ENCODE measurements at regions not wholly inside any gene's neighbourhood (a gene's known extent, or its start where the extent isn't known, plus 50 kb on each side); places are given as distances from the start of the nearest gene placed in this dataset.

- intact Hi-C loops (cut with DNase I; ENCODE audit: low total_unique reads), result no loop called here
- H3K9me3 ChIP-seq, result no peaks in the 10 kb centered on the region
- WGBS, 2 donors, result 24 to 25% methylated on average over 1 of the region's 1 CpG
- no peak for DNase-seq
- no peaks in the 10 kb centered on the region for H3K36me3 ChIP-seq (ENCODE audit: low read depth, missing control alignments)
- no peaks in the 10 kb centered on the region for H3K27me3 ChIP-seq
- no peaks in the 10 kb centered on the region for H3K4me1 ChIP-seq
- H3K27ac ChIP-seq, result no peak overlapping the region
- no peak overlapping the region for H3K4me3 ChIP-seq
- TF ChIP-seq POLR2A (IDR thresholded peaks at IDR 0.05) (no peak), CTCF (IDR thresholded peaks at IDR 0.05) (no peak)
Observed at GRCh38 chr4:178781779-178782178, 1339.5 kb upstream of the AGA start.

- intact Hi-C loops (cut with DNase I; ENCODE audit: low total_unique reads), result no loop called here
- Histone ChIP-seq H3K27ac (no peak overlapping the region), H3K36me3 (ENCODE audit: low read depth, missing control alignments) (no peaks in the 10 kb centered on the region), H3K4me1 (no peaks in the 10 kb centered on the region), H3K27me3 (no peaks in the 10 kb centered on the region), H3K9me3 (no peaks in the 10 kb centered on the region), H3K4me3 (no peak overlapping the region)
- 64 to 67% methylated on average over 3 of the region's 3 CpGs for WGBS, 2 donors
- TF ChIP-seq CTCF (IDR thresholded peaks at IDR 0.05) (no peak), POLR2A (IDR thresholded peaks at IDR 0.05) (no peak)
- DNase-seq, result no peak
Observed at GRCh38 chr4:178784491-178784890, 1342.3 kb upstream of the AGA start.

DNA sequence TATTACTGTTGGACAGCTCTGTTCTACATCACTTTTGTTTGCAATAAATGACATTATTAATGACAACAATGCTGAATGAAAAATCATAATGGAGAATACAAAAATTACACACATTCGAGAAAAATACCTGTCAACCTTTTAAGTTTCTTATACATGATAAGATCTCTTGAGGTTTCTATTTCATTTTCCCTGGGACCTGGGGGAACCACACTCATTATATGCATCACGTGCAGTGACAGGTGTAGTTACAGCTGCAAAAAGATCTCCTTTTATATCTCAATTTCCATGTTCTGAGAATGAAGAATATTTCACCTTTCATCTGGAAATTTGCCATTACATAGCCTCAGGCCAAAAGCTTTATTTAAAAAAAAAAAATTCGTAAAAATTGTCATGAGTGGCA is 1347.0 kb upstream of the AGA start:
- Histone ChIP-seq H3K4me1 (no peaks in the 10 kb centered on the region), H3K4me3 (no peak overlapping the region), H3K9me3 (no peaks in the 10 kb centered on the region), H3K27ac (no peak overlapping the region), H3K36me3 (ENCODE audit: low read depth, missing control alignments) (no peaks in the 10 kb centered on the region), H3K27me3 (no peaks in the 10 kb centered on the region)
- no peak for TF ChIP-seq CTCF (IDR thresholded peaks at IDR 0.05)
- TF ChIP-seq POLR2A (IDR thresholded peaks at IDR 0.05), result no peak
- DNase-seq, result no peak
- intact Hi-C loops (cut with DNase I; ENCODE audit: low total_unique reads), result no loop called here
- 88 to 89% methylated on average over 3 of the region's 3 CpGs for WGBS, 2 donors

DNA sequence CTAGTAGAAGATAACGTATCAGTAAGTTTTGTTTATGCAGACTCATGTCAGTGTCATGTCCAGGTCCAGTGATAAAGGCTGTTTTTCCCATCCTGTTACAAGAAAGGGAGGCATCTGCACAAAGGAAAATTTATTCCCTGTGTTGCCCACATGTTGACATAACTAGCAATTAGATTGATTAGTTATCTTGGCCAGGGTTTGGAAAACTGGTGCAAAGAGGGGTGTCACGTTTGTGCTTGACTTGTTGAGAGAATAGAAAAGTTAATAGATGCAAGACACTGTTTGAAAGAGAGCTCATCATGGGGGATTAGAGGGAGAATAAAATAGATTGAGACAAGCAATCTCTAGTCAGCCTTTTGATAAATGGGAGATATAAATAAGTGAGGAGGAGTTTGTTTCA is 1357.0 kb upstream of the AGA start:
- Histone ChIP-seq H3K4me3 (no peak overlapping the region), H3K27ac (no peak overlapping the region), H3K9me3 (no peaks in the 10 kb centered on the region), H3K27me3 (no peaks in the 10 kb centered on the region), H3K36me3 (ENCODE audit: low read depth, missing control alignments) (no peaks in the 10 kb centered on the region), H3K4me1 (no peaks in the 10 kb centered on the region)
- WGBS, 2 donors, result 56 to 61% methylated on average over 2 of the region's 2 CpGs
- no peak for DNase-seq
- TF ChIP-seq POLR2A (IDR thresholded peaks at IDR 0.05) (no peak), CTCF (IDR thresholded peaks at IDR 0.05) (no peak)
- intact Hi-C loops (cut with DNase I; ENCODE audit: low total_unique reads), result no loop called here

GRCh38 chr4:178808106-178808505 is 1365.9 kb upstream of the AGA start:
- Histone ChIP-seq H3K36me3 (ENCODE audit: low read depth, missing control alignments) (no peaks in the 10 kb centered on the region), H3K27ac (no peak overlapping the region), H3K4me1 (no peaks in the 10 kb centered on the region), H3K4me3 (no peak overlapping the region), H3K27me3 (no peaks in the 10 kb centered on the region), H3K9me3 (no peaks in the 10 kb centered on the region)
- DNase-seq, result no peak
- intact Hi-C loops (cut with DNase I; ENCODE audit: low total_unique reads), result no loop called here
- TF ChIP-seq CTCF (IDR thresholded peaks at IDR 0.05), result no peak
- 76 to 80% methylated on average over 1 of the region's 1 CpG for whole genome bisulfite sequencing, 2 donors
